Colon (tissue), 2 donors: ENCODE measurements at regions not wholly inside any gene's neighbourhood (a gene's known extent, or its start where the extent isn't known, plus 50 kb on each side); places are given as distances from the start of the nearest gene placed in this dataset.

ENCODE experiments used
- FAIRE-seq: peaks from 2 replicates; lab custom pipeline; 2012; peaks lifted over from hg19 to GRCh38; lab: Jason Lieb, UNC
- donor health status: control.
- donor health status: control.

DNA sequence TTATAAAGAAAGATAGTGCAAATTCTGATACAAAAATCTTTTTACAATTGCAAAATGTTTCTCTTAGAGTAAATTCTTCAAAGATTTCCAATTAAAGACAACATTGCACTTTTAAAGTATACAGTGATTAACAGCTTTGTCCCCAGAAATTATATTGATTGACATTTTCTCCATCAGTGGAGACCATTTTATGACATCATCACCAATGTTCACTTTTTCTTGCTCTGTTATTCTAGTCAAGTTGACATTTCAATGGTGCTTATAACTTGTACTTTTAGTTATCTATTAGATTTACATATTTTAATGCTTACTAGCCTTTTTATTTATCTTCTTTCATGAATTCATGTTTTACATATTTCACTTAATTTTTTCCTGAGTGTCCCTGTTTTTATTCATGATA lies 524.8 kb downstream of the HAO1 start:
- FAIRE-seq, result no peak

DNA sequence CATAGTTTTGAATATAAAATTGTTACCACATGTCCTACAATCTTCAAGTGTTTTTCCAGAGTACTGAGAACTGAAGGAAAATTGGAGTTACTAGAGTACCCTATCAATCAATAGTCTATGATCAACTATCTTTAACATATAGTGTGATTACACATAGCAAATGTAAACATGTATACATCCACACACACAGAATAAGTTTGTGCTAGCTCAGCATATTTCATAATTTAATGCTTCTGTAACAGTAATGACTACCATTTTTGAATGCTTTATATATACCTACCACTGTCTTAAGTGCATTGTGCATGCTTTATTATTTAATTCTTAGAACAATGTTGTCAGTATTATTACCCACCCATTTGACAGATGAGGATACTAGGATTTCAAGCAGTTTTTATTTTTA lies 523.9 kb downstream of the HAO1 start:
- no peak for FAIRE-seq

DNA sequence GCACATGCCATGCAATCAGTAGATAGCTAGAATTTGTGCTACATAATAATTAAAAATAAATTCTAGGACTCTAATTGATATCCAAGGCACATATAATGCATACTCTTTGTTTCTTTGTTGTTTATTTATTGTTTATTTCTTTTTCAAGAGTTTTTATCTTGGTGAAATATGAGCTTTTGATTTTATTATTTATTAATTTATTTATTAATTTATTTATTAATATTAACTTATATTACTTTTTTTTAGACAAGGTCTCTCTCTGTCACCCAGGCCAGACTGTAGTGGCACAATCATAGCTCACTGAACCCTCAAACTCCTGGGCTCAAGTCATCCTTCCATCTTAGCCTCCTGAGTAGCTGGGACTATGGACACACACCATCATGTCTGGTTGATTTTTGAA lies 519.9 kb downstream of the HAO1 start:
- no peak for FAIRE-seq

DNA sequence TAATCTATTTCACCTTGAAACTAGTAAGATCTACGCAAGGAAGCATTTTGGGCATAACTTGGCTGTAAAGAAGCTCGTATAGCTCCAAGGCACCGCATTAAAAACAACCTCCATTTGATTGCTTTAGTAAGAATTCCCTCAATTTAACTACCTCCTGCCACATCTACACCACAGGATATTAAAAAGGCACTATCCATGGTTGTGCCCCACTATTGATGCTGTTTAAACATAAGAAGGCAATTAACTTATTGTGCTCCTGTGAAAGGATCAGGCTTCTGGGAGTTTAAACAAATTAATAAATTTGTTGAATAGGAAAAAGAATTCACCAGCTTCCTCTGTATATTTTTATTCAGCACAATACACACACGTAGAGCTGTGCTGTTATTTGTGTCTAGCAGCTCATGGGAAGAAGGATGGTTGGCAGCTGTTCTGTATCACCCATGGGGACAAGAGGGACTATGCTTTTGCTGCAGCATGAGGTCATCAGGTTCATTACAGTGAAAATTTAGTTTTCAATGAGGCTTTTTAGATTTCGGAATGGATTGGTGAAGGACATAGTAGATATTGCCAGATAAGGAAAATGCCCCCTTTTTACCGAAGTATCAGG lies 513.3 kb downstream of the HAO1 start:
- no peak for FAIRE-seq

DNA sequence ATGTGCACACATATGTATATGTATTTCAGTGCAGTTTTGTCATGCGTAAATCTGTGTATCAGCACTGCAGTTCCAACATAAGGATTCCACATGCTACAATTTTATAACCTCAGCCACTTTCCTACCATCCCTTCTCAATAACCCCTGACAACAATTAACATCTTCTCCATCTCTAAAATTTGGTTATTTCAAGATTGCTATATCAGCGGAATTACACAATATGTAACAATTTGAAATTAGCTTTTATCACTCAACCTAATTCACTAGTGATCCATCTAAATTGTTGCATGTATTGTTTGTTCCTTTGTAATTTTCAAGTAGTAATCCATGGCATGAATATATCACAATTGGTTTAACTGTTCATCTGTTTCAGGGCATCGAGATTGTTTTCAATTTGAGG lies 511.3 kb downstream of the HAO1 start:
- FAIRE-seq, result no peak

DNA sequence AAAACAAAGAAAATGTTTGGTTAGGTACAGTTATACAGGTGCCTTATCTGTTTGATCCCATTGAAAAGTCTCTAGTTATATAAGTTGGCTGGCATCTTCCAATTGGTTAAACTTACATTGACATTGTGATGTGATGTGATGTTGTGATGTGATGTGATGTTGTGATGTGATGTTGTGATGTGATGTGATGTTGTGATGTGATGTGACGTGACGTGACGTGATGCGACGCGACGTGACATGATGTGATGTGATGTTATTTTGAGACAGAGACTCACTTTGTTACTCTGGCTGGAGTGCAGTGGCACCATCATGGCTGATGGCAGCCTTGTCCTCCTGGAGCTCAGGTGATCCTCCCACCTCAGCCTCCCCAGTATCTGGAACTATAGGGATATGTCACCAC lies 507.6 kb downstream of the HAO1 start:
- FAIRE-seq, result no peak

DNA sequence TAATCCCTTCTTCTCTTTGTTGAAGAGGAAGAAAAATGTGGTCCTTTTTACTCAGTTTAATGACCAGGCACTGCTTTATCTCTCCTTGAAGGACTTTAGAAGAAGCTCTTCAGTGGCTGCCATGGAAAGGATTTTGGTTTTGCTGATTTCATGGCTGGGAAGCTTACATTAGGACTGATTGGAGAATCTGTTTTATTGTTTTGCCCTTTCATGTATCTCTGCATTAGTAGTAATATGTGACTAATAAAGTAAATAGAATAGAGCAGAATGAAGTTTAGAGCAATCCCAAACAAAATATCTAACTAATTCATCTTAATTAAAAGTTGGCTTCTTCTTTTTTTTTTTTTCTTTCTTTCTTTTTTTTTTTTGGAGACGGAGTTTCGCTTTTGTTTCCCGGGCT lies 502.9 kb downstream of the HAO1 start:
- no peak for FAIRE-seq

DNA sequence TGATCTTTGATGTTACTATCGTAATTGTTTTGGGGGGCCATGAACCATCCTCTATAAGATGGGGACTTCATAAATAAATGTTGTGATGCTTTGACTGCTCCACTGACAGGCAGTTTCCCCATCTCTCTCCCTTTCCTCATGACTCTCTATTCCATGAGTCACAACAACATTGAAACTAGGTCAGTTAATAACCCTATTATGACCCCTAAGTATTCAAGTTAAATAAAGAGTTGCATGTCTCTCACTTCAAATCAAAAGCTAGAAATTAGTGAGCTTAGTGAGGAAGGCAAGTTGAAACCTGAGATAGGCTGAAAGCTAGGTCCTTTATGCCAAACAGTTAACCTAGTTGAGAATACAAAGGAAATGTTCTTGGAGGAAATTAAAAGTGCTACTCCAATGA lies 491.0 kb downstream of the HAO1 start:
- no peak for FAIRE-seq

DNA sequence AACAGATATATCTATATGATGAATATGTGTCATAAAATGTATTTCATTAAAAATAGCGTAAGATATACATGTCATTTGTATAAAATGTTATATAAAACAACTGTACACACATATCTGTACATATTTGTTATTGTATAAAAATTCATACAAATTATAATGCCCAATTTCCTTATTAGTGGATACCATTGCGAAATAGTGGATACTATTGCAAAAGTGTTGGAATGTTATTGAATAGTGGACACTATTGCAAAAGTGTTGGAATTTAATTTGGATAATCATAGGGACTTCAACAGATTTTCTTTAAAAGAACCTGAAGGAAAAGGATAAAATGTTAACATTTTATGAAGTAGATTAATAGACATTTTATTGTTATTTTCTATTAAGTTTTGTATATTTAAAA lies 487.4 kb downstream of the HAO1 start:
- FAIRE-seq, result no peak

DNA sequence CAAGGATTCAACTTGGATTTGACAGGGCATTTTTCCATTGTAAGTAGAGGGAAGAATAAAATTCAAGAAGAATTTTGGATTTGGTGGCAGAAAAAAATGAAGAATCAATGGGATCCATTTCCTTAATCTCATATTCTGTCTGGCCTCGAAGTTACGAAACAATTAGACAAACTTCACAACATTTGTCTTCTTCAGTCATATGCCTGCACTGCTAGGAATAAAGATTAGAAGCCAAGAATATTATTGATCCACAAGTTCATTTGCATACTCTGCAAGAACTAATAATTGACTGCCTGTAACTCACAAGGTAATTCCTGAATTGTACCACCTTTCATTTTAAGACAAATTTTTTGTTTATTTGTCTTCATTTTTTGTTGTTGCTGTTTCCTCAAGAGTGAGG lies 486.2 kb downstream of the HAO1 start:
- FAIRE-seq, result no peak

DNA sequence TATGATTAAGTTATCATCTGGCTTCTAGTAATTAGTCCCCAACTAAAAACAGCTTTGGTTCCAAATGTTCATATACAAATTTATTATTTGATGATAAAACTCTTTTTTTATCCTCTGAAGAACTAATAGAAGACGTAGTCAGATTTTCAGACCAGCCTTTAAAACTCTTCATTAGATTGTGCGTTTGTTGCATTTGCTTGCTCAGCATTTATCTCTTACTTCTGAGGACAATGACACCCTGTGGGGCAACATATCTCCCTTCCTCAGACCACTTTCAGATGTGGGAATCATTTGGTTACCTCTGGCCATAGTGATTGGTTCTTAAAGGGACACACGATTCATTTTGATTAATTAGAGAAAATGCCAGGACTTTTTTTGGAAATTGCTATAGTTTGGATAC lies 481.8 kb downstream of the HAO1 start:
- no peak for FAIRE-seq

DNA sequence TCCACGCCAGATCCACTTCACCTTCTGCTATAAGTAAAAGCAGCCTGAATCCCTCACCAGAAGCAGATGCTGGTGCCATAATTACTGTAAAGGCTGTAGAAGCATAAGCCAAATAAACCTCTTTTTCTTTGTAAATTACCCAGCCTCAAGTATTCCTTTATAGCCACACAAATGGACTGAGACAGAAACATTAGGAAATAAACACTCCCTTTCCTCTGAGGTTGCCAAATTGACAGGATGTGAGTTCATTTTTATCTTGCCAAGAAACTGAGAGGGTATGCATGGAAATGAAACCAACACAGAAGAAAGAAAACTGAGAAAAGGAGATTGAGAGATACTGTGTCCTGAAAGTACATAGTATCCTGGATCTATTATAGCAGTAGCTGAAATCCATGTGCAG lies 481.2 kb downstream of the HAO1 start:
- no peak for FAIRE-seq

DNA sequence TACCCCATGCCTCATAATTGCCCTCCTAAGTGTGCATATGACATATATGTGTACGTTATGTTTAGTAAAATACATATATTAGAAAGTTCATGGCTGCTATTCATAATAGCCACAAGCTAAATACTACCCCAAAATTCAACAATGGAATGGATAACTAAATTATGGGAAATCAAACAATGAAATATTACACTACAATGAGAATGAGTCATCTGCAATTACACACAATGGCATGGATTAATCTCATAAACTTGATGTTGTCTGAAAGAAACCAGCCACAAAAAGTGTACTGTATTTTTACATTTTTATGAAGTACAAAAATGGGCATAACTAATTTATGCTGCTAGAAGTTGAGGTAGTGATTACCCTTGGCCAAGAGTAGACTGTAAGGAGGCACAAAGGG lies 477.0 kb downstream of the HAO1 start:
- no peak for FAIRE-seq

DNA sequence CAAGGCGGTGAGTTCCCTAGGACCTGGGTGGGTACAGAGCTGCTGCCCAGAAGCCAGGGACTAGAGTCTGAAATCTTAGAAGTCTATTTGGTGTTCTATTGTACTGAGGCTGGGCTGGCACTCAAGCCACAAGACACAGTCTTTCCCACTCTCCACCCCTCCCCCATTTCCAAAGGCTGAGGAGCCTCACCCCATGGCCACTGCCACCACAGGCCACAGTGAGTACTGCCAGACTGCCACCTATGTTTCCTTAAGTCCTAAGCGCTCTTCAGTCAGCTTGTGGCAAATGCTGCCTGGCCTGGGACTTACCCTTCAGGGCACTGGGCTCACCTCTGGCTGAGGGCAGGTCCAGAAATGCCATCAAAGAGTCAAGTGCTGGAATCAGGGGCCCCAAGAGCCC lies 469.3 kb downstream of the HAO1 start:
- no peak for FAIRE-seq

DNA sequence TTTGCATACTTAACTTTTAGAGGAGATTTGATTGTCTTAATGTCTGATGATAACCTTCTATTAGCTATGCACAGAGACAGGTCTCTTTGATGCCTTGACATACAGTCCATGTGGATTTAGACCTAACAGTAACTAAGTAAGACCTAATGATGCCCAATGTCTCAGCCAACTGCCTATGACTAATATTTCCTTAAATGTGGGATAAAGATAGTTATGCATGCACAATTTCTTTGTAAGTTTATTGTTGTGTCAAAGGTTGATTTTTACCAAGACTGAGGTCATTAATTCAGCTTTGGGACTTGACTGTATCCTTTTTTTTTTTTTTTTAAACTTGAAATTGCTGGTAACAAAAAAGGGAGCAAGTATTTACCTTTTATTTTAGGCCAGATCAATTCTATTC lies 450.0 kb downstream of the HAO1 start:
- FAIRE-seq, result no peak

DNA sequence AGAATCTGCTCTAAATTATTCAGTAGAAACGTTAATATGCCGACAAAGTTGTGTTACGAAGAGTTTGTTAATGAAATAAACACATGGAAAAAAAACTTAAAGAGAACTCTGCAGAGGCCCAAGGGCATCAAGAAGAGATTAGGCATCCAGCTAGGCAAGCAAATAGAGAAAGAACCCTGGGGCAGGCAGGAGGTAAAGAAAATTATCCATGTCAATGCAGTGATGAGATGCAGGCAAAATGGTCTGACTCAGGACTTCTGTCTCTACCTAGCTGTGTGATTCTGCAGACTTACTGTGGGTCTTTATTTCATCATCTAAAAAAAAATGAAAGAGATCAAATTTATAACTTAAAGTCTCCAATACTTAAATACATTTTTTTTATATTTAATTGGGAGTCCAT lies 448.0 kb downstream of the HAO1 start:
- no peak for FAIRE-seq

DNA sequence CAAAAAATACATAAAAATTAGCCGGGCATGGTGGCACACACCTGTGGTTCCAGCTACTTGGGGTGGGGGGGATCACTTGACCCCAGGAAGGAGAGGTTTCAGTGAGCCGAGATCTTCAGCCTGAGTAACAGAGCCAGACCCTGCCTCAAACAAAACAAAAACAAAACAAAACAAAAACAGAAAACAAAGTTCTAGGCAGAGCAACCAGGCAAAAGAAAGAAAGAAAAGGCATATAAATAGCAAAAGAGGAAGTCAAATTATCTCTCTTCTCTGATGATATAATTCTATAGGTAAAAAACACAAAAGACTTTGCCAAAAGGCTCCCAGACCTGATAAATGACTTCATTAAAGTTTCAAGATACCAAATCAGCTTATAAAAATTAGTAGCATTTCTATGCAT lies 446.9 kb downstream of the HAO1 start:
- FAIRE-seq, result no peak

DNA sequence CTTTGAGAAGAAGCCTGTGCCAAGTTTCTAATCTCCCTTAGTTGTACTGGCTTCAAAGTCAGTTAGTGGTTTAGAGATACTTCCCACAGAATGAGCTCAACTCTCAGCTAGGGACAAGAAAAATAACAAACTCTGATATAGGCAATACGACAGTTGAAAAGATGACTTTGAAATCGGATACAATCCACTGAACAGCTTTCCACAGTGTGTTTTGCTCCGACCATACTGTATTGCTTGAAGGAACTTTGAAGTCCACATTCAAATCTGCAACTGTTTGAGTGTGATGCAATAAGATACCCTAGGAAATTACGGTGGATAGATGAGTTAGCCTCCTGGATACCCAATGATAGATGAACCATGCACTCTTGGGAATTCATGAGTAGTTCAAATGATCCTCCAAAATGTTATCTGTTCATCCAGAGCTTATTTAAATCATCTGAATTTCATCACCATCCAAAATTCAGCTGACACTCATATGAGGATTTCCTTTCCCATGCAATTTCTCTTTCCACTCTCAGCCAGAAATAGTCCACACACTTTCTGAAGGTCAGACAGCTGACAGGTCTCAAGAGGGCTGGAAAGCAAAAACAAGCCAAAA lies 443.8 kb downstream of the HAO1 start:
- no peak for FAIRE-seq

DNA sequence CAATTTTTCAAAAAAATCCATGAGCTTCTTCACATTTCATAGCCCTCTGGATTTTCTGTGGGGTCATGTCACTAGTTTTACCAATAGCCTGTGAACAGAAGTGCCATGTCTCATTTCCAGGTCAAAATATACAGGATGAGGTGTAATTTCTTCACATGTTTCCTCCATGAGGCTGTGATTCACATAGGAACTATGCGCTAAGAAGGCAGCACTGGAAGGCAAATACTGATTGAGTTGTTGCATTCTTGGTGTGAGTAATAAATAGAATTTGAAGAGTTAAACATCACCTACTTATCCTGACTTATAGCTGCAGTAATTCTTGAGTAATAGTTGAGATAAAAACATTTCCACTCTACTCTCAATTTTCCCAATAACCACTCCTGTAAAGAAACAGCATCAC lies 442.3 kb downstream of the HAO1 start:
- no peak for FAIRE-seq

DNA sequence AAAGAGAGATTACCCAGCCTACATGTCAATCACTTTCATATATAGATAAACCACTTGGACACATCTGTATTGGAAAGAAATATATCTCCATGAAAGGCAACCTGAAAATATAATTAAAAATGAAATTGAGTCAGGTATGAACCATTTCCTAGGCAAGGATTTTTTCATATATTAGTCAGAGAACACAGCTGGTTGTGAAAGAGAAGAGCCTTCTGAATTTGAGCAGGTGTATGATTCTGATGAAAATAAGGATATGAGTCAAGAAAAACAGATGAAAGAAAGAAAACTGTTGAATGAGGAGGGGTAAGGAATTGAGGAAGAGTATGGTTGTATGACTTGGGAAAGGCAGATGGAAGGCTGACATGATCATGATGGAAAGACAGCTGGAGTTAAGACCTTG lies 441.1 kb downstream of the HAO1 start:
- FAIRE-seq, result no peak

DNA sequence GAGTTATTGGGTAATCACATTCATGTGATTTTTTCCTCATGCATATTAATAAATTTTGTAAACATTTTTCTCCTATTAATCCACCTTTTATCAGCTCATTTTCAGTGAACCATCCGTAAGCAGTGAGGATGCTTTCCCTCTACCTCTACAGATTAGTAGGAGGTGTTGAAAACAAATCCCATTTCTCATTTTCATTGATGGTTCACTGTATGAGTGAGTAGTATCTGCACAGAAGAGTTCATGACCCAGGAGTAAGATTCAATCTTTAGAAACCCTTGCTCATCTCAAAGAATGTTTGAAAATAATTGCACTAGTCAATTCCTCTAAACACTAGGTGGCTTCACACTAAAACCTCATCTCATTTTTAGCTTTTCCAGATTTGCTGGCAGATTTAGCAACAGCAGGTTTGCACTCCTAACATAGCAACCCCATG lies 440.0 kb downstream of the HAO1 start:
- FAIRE-seq, result no peak

DNA sequence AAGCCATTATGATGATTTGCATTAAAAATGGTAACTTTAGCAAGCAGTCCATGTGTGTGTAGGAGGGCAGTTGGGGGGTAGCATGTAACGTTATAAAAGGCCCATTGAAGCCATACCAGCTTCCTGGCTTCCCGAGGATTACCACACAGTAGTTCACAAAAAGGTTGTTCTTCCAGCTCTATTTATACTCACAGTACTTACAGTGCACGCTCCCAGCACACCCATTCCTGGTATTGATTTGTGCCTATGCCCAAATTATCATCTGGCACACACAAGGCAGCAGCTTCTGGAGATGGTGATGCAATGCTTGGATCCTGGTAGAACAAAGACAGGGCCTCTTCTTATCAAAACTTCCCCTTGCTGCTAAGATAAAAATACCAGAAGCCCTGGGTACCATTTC lies 436.8 kb downstream of the HAO1 start:
- no peak for FAIRE-seq

DNA sequence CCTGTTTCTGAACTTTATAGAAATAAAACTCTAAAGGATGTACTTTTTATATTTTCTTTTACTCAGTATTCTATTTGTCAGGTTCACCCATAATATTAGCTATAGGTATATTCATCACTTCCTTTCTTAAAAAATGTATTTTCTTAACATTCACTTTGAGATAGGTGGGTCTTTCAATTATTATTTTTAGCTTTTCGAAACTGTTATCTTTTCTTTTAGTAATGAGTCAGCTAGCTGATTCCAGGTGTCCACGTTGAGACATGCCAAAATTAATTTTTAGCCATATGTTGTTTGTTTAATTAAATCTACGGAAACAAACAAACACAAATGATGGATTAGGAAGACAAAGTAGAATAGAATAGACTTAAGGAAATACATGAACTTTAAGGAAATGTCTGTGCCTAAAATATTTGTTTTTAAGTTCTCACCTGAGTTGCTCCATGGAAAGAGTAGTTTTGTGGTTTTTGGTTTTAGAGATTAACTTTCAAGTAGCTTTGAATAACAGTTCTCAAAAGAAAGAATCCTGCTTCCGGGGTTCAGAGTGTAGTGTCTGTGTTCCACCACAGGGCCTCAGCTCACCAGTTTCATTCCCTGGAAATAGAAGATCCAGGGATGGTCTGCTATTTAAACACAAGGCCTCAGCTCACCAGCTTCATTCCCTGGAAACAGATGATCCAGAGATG lies 435.0 kb downstream of the HAO1 start:
- no peak for FAIRE-seq

DNA sequence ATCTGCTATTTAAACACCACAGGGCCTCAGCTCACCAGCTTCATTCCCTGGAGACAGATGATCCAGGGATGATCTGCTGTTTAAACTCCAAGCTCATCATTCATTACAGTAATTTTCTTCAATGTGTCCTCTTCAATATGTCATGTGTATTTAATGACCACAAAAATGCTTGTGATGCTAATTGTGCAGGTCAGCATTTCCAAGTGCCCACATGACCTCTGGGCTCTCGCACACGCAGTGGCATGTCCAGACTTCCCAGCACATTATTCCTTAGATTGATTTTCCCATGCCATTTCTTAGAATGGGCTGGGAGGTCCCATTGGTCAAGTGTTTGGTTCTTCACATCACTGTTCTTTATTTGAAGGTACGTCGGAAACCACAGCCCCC lies 434.4 kb downstream of the HAO1 start:
- FAIRE-seq, result no peak
